Epithelial cell of esophagus (primary cell): ENCODE measurements at regions not wholly inside any gene's neighbourhood (a gene's known extent, or its start where the extent isn't known, plus 50 kb on each side); places are given as distances from the start of the nearest gene placed in this dataset.
"Not testable (repeated sequence)": the region's sequence is repeated elsewhere in the genome, so short reads cannot be mapped to it uniquely, and the experiment has no call there.

ENCODE experiments used
- DNase-seq: peaks from one replicate; pipeline ENCODE4 v3.0.0; 2010; ENCODE audit warnings: low read depth
- H3K4me3 ChIP-seq: 2 replicates; pipeline ENCODE4 v1.5.1; 2011; ENCODE audit warnings: mild to moderate bottlenecking, low read length, control low read depth
- TF ChIP-seq, protein P1 (sequence below): IDR thresholded peaks from 2 replicates; pipeline ENCODE4 v1.5.1; 2011; ENCODE audit warnings: low read depth, mild to moderate bottlenecking, low read length, control low read depth, inconsistent platforms; ENCODE audit not compliant: insufficient read depth; ENCODE audit errors: missing control alignments

DNA sequence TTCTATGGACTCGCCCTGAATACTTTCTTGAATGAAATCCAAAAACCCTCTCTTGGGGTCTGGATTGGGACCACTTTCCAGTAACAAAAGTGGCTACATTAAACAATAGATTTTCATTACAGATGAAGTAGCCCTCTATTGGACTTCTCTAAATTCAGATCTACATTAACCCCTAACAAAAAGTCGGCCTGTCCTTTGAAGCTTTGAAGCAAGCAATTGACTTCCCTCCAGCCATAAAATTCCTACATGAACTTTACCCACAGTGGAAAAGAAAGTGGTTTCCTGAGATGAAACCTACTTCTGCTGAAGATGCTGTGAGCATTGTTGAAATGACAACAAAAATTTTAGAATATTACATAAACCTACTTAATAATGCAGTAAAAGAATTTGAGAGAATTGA lies 967.1 kb upstream of the ROBO1 start:
- DNase-seq: no peak
- H3K4me3 ChIP-seq: no peak overlapping the region
- TF ChIP-seq, protein P1, sequence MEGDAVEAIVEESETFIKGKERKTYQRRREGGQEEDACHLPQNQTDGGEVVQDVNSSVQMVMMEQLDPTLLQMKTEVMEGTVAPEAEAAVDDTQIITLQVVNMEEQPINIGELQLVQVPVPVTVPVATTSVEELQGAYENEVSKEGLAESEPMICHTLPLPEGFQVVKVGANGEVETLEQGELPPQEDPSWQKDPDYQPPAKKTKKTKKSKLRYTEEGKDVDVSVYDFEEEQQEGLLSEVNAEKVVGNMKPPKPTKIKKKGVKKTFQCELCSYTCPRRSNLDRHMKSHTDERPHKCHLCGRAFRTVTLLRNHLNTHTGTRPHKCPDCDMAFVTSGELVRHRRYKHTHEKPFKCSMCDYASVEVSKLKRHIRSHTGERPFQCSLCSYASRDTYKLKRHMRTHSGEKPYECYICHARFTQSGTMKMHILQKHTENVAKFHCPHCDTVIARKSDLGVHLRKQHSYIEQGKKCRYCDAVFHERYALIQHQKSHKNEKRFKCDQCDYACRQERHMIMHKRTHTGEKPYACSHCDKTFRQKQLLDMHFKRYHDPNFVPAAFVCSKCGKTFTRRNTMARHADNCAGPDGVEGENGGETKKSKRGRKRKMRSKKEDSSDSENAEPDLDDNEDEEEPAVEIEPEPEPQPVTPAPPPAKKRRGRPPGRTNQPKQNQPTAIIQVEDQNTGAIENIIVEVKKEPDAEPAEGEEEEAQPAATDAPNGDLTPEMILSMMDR: no peak

DNA sequence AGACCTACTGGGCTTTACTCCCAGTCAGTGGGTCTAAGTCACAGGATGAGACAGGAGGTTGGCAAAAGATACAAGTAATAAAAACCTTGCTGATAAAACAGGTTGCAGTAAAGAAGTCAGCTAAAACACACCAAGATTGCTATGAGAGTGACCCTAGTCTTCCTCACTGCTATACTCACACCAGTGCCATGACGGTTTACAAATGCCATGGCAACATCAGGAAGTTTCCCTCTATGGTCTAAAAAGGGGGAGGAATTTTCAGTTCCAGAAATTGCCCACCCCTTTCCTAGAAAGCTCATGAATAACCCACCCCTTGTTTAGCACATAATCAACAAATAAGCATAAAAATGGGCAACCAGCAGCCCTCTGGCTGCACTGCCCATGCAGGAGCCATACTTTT lies 966.7 kb upstream of the ROBO1 start:
- no peak for DNase-seq
- TF ChIP-seq, protein P1: no peak
- no peak overlapping the region for H3K4me3 ChIP-seq

DNA sequence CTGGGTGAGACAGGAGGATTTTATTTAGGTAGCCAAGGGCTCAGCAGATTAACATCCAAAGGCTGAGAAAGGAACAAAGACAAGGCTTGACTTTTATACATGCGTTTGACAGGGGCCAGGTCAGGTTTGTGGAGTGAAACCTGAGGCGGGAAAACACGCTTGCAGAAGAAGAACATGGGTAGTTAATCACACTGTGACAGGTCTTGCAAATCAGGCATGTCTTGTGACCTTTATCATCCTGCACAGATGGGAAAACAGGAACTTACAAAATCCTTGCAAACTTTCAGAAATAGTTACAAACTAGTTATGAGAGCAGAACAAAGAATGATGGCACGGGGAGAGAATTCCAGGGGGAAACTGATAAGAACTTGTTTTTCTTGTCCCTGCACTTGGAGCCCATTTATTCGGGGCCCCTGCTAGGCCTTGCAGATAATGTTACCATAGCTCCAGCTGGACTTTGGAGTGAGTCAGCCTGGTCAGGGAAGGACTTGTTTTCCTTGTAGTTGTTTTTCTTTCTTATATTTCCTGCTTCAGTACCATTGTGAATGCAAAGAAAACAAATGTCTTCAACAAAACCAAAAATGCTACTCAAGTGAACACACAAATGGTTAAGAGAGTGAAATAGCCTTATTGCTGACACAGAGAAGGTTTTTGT lies 965.9 kb upstream of the ROBO1 start:
- TF ChIP-seq, protein P1: no peak
- DNase-seq: peak; percentile 55

DNA sequence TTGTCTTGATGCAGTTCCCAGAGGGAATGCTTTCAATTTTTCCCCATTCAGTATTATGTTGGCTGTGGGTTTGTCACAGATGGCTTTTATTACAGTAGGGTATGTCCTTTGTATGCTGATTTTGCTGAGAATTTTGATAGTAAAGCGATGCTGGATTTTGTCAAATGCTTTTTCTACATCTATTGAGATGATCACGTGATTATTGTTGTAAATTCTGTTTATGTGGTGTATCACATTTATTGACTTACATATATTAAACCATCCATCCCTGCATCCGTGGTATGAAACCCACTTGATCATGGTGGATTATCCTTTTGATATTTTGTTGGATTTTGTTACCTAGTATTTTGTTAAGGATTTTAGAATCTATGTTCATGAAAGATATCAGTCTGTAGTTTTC lies 959.8 kb upstream of the ROBO1 start:
- not testable (repeated sequence) for DNase-seq, H3K4me3 ChIP-seq

More for the DNA sequence above, 965.9 kb upstream of the ROBO1 start:
- no peak overlapping the region for H3K4me3 ChIP-seq

DNA sequence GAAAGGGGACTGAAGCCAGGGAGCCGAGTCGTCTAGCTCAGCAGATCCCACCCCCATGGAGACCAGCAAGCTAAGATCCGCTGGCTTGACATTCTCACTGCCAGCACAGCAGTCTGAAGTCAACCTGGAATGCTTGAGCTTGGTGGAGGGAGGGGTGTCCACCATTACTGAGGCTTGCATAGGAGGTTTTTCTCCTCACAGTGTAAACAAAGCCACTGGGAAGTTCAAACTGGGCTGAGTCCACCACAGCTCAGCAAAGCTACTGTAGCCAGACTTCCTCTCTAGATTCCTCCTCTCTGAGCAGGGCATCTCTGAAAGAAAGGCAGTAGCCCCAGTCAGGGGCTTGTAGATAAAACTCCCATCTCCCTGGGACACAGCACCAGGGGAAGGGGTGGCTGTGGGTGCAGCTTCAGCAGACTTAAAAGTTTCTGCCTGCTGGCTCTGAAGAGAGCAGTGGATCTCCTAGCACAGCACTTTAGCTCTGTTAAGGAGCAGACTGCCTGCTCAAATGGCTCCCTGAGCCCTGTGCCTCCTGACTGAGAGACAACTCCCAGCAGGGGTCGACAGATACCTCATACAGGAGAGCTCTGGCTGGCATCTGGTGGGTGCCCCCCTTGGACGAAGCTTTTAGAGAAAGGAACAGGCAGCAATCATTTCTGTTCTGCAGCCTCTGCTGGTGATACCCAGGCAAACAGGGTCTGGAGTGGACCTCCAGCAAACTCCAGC lies 942.0 kb upstream of the ROBO1 start:
- not testable (repeated sequence) for DNase-seq, H3K4me3 ChIP-seq

DNA sequence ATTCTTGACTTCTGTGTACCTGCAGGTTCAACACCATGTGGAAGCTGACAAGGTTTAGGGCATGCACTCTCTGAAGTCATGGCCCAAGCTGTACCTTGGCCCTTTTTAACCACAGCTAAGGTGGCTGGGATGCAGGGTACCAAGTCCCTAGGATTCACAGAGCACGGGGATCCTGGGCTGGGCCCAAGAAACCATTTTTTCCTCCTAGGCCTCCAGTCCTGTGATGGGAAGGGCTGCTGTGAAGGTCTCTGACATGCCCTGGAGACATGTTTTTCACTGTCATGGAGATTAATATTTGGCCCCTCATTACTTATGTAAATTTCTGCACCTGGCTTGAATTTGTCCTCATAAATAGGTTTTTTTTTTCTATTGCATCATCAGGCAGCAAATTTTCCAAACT lies 937.5 kb upstream of the ROBO1 start:
- no peak overlapping the region for H3K4me3 ChIP-seq
- DNase-seq: no peak
- TF ChIP-seq, protein P1: no peak

DNA sequence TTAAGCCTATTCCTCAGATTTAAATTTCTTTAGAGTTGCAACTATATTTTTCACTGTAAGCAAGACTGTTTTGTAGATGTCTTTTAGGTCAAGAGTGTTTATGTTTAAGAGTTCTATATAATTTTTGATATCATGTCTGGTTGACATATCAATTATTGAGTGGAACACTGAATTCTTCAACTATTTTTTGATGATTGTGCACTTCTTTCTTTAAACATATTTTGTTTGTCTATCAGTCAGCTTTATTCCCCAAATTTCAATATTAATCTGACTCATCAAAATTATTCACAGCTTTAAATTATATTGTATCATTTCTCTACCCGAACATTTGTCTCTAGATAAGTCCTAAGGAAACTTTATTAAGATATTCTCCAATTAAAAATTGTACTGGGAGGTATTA lies 933.6 kb upstream of the ROBO1 start:
- no peak for DNase-seq
- TF ChIP-seq, protein P1: no peak
- H3K4me3 ChIP-seq: no peak overlapping the region

DNA sequence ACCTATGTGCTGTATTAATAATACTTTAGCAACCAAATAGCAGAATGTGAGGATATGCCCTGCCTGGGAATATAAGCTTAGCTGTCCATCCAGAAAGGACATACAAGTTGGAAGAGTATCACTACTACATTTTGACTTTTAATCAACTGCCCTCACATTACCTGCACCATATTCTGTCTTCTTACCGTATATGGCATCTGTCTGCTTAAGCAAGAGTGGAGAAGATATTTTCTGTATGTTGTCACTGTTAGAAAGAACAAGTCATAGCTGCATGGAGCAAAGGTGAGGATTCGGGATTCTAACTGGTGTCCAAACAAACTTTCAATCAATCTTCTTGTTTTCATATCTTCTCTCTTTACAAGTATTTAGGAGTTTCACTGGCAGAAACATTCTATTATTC lies 929.5 kb upstream of the ROBO1 start:
- H3K4me3 ChIP-seq: no peak overlapping the region
- no peak for DNase-seq
- TF ChIP-seq, protein P1: no peak
